ENCODE measurements at regions not wholly inside any gene's neighbourhood (a gene's known extent, or its start where the extent isn't known, plus 50 kb on each side); places are given as distances from the start of the nearest gene placed in this dataset.
A peak's percentile ranks its signal among the peaks of the same experiment; 100 is the strongest.

GRCh38 chr2:67338601-67339233 is 58.4 kb upstream of the ETAA1 start:
- TF ChIP-seq MAX (IDR thresholded peaks at IDR 0.05) (no peak), REST (IDR thresholded peaks at IDR 0.05; ENCODE audit: low read depth) (no peak), TCF12 (IDR thresholded peaks at IDR 0.05; ENCODE audit: low read depth) (no peak), FOXM1 (IDR thresholded peaks at IDR 0.05; ENCODE audit: borderline replicate concordance, low read depth) (no peak), RAD21 (IDR thresholded peaks at IDR 0.05; ENCODE audit: low read depth) (no peak), CREB1 (IDR thresholded peaks at IDR 0.05; ENCODE audit: low read depth) (no peak), NFIC (IDR thresholded peaks at IDR 0.05) (no peak), TAF1 (IDR thresholded peaks at IDR 0.05; ENCODE audit: low read depth) (no peak), CEBPB (IDR thresholded peaks at IDR 0.05) (no peak), EGR1 (IDR thresholded peaks at IDR 0.05) (no peak), USF1 (IDR thresholded peaks at IDR 0.05) (no peak), YY1 (IDR thresholded peaks at IDR 0.05; ENCODE audit: low read depth) (no peak)

- TF ChIP-seq REST (IDR thresholded peaks at IDR 0.05; ENCODE audit: low read depth) (no peak), MAX (IDR thresholded peaks at IDR 0.05) (no peak), EGR1 (IDR thresholded peaks at IDR 0.05) (no peak), TAF1 (IDR thresholded peaks at IDR 0.05; ENCODE audit: low read depth) (no peak), YY1 (IDR thresholded peaks at IDR 0.05; ENCODE audit: low read depth) (no peak), EP300 (IDR thresholded peaks at IDR 0.05; ENCODE audit: borderline replicate concordance) (no peak), RAD21 (IDR thresholded peaks at IDR 0.05; ENCODE audit: low read depth) (no peak), NFIC (IDR thresholded peaks at IDR 0.05) (no peak), ZBTB7A (IDR thresholded peaks at IDR 0.05; ENCODE audit: low read depth) (no peak), USF1 (IDR thresholded peaks at IDR 0.05) (no peak), CREB1 (IDR thresholded peaks at IDR 0.05; ENCODE audit: low read depth) (no peak), TCF12 (IDR thresholded peaks at IDR 0.05; ENCODE audit: low read depth) (no peak), FOXM1 (IDR thresholded peaks at IDR 0.05; ENCODE audit: borderline replicate concordance, low read depth) (no peak), CEBPB (IDR thresholded peaks at IDR 0.05) (no peak), TEAD4 (IDR thresholded peaks at IDR 0.05) (no peak)
Observed at GRCh38 chr2:67339234-67339885, 57.8 kb upstream of the ETAA1 start.

- TF ChIP-seq TAF1 (IDR thresholded peaks at IDR 0.05; ENCODE audit: low read depth) (no peak), CEBPB (IDR thresholded peaks at IDR 0.05) (no peak), EGR1 (IDR thresholded peaks at IDR 0.05) (no peak), ZBTB7A (IDR thresholded peaks at IDR 0.05; ENCODE audit: low read depth) (no peak), REST (IDR thresholded peaks at IDR 0.05; ENCODE audit: low read depth) (peak; percentile 53; the same call in 1 of the 2 replicates)
Observed at GRCh38 chr2:67340133-67341011, 56.8 kb upstream of the ETAA1 start.

- no peak for TF ChIP-seq NFIC (IDR thresholded peaks at IDR 0.05)
Observed at GRCh38 chr2:67341012-67341318, 56.2 kb upstream of the ETAA1 start.

Data from Ishikawa (cell line).